ENCODE measurements at regions not wholly inside any gene's neighbourhood (a gene's known extent, or its start where the extent isn't known, plus 50 kb on each side); places are given as distances from the start of the nearest gene placed in this dataset.

DNA sequence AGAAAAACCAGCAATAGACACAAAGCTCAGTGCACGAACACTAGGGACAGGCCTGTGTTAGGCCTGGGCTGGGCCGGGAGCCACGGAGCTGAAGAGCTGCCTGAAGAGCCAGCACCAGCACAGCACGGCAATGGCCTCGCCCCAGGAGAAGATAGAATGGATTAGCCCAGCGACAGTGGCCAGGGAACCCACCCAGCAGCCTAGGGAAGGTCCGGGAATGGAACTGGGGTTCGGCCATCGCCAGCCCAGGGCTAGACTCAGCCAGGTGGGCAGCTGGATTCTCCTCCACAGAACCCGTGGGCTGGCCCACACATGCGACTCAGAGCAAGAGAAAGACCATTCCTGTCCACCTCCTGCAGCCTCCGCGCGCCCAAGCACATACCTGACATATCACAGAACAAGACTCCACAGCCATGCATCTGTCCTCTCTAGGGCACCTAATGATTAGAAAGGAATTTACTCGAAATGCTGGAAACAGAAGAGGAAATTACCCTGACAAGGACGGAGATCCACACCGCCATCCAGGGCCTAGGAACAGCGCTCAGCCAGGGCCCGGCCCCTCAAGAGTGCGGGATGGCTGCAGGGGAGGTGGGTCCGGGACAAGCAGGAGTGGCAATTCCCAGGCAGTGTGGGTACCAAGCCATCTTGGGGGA lies 82.8 kb downstream of the TMEM18 start:
- Histone ChIP-seq H3K4me1 (no peaks in the 10 kb centered on the region), H3K27ac (no peak overlapping the region), H3K27me3 (no peaks in the 10 kb centered on the region), H3K36me3 (no peaks in the 10 kb centered on the region), H3K9me3 (no peaks in the 10 kb centered on the region), H3K4me3 (no peak overlapping the region)
- 73% methylated on average over 8 of the region's 21 CpGs for WGBS (ENCODE audit: insufficient coverage, low coverage, low lambda C conversion rate, missing lambda C conversion rate)
- intact Hi-C loops (cut with DNase I), result no loop called here
- DNase-seq (no peak), ATAC-seq (peak in 1 of 4 donors; percentile 26)
- TF ChIP-seq POLR2A (IDR thresholded peaks at IDR 0.05) (no peak), CTCF (IDR thresholded peaks at IDR 0.05) (no peak)

- WGBS (ENCODE audit: insufficient coverage, low coverage, low lambda C conversion rate, missing lambda C conversion rate), result 56% methylated on average over 3 of the region's 17 CpGs
- Histone ChIP-seq H3K27ac (no peak overlapping the region), H3K4me1 (no peaks in the 10 kb centered on the region), H3K36me3 (no peaks in the 10 kb centered on the region), H3K9me3 (no peaks in the 10 kb centered on the region), H3K27me3 (no peaks in the 10 kb centered on the region), H3K4me3 (no peak overlapping the region)
- intact Hi-C loops (cut with DNase I), result no loop called here
- TF ChIP-seq POLR2A (IDR thresholded peaks at IDR 0.05), result no peak
- TF ChIP-seq CTCF (IDR thresholded peaks at IDR 0.05), result no peak
- ATAC-seq, result peak in 1 of 4 donors; percentile 34
- no peak for DNase-seq
Observed at GRCh38 chr2:593356-594026, 83.7 kb downstream of the TMEM18 start.

GRCh38 chr2:592737-593136 lies 84.5 kb downstream of the TMEM18 start:
- no peak for ATAC-seq
- no peaks in the 10 kb centered on the region for H3K9me3 ChIP-seq
- H3K4me3 ChIP-seq, result no peak overlapping the region
- no peaks in the 10 kb centered on the region for H3K36me3 ChIP-seq
- no peak for DNase-seq
- intact Hi-C loops (cut with DNase I), result no loop called here
- 80% methylated on average over 2 of the region's 8 CpGs for WGBS (ENCODE audit: insufficient coverage, low coverage, low lambda C conversion rate, missing lambda C conversion rate)
- H3K27ac ChIP-seq, result no peak overlapping the region
- no peaks in the 10 kb centered on the region for H3K27me3 ChIP-seq
- TF ChIP-seq CTCF (IDR thresholded peaks at IDR 0.05) (no peak), POLR2A (IDR thresholded peaks at IDR 0.05) (no peak)
- H3K4me1 ChIP-seq, result no peaks in the 10 kb centered on the region

DNA sequence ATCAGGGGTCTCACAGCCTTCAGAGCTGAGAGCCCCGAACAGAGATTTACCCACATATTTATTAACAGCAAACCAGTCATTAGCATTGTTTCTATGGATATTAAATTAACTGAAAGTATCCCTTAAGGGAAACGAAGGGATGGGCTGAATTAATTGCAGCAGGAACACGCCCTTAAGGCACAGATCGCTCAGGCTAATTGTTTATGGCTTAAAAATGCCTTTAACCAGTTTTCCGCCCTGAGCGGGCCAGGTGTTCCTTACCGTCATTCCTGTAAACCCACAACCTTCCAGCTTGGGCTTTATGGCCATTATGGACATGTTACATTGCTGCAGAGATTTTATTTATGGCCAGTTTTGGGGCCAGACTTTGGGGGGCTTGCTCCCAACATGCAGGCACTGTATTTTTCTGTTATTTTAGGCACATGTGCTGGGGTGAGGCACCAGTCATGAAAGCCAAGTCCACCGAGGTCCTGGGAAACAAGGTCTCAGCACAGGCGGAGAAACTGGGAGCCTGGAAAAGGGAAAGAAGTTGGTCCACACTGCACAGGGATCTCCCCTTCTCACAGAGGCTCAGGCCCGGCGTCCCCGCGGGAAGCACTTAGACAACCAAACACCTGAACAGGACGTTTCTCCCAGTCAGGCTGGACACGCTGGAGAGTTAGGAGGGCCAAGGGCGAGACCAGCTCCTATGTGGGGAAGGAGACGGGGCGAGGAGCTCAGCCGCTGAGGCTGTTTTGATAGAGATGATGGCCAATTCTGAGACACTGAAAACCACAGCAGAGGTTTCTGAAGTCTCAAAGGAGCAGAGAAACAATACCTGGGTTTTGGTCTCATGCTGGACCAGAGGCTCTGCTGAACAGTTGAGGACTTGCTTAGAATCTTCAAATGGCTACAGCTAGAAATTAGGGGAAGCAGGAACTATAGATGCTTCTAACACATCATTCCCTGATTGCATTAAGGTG lies 86.7 kb downstream of the TMEM18 start:
- DNase-seq, result no peak
- no peak for TF ChIP-seq POLR2A (IDR thresholded peaks at IDR 0.05)
- no peak for TF ChIP-seq CTCF (IDR thresholded peaks at IDR 0.05)
- no peaks in the 10 kb centered on the region for H3K9me3 ChIP-seq
- intact Hi-C loops (cut with DNase I), result no loop called here
- 65% methylated on average over 16 of the region's 19 CpGs for WGBS (ENCODE audit: insufficient coverage, low coverage, low lambda C conversion rate, missing lambda C conversion rate)
- no peaks in the 10 kb centered on the region for H3K4me1 ChIP-seq
- H3K4me3 ChIP-seq, result no peak overlapping the region
- no peaks in the 10 kb centered on the region for H3K27me3 ChIP-seq
- no peaks in the 10 kb centered on the region for H3K36me3 ChIP-seq
- no peak for ATAC-seq
- no peak overlapping the region for H3K27ac ChIP-seq
